H4 (cell line): ENCODE measurements at regions not wholly inside any gene's neighbourhood (a gene's known extent, or its start where the extent isn't known, plus 50 kb on each side); places are given as distances from the start of the nearest gene placed in this dataset.
"Not testable (repeated sequence)": the region's sequence is repeated elsewhere in the genome, so short reads cannot be mapped to it uniquely, and the experiment has no call there.

Source experiments
- DNase-seq: peaks from one replicate; pipeline ENCODE4 v3.0.0-alpha.2; 2015; ENCODE audit warnings: low spot score

GRCh38 chr11:29061452-29061851 is 953.3 kb downstream of the METTL15 start:
- no peak for DNase-seq

- DNase-seq: not testable (repeated sequence)
These were observed 948.3 kb downstream of the METTL15 start for GRCh38 chr11:29056487-29056886.

GRCh38 chr11:29051935-29052334 is 943.7 kb downstream of the METTL15 start:
- no peak for DNase-seq

GRCh38 chr11:29050962-29051361 is 942.8 kb downstream of the METTL15 start:
- not testable (repeated sequence) for DNase-seq

- no peak for DNase-seq
These were observed 932.3 kb downstream of the METTL15 start for GRCh38 chr11:29040489-29040888.

- DNase-seq: no peak
These were observed 924.4 kb downstream of the METTL15 start for GRCh38 chr11:29032384-29033149.

GRCh38 chr11:29029452-29029851 is 921.3 kb downstream of the METTL15 start:
- DNase-seq: no peak

GRCh38 chr11:29027436-29027835 is 919.2 kb downstream of the METTL15 start:
- no peak for DNase-seq

GRCh38 chr11:29026286-29026685 is 918.1 kb downstream of the METTL15 start:
- DNase-seq: no peak

- DNase-seq: no peak
These were observed 916.8 kb downstream of the METTL15 start for GRCh38 chr11:29025001-29025400.

GRCh38 chr11:29024386-29024785 is 916.2 kb downstream of the METTL15 start:
- DNase-seq: no peak

- DNase-seq: no peak
These were observed 915.6 kb downstream of the METTL15 start for GRCh38 chr11:29023761-29024160.

GRCh38 chr11:29022676-29023075 is 914.5 kb downstream of the METTL15 start:
- no peak for DNase-seq

- peak; percentile 69 for DNase-seq
These were observed 911.9 kb downstream of the METTL15 start for GRCh38 chr11:29019960-29020683.

GRCh38 chr11:29018631-29019030 is 910.4 kb downstream of the METTL15 start:
- peak; percentile 40 for DNase-seq

- DNase-seq: no peak
These were observed 909.8 kb downstream of the METTL15 start for GRCh38 chr11:29017941-29018340.

- DNase-seq: no peak
These were observed 904.3 kb downstream of the METTL15 start for GRCh38 chr11:29012507-29012906.

- no peak for DNase-seq
These were observed 901.2 kb downstream of the METTL15 start for GRCh38 chr11:29009426-29009825.

- no peak for DNase-seq
These were observed 900.3 kb downstream of the METTL15 start for GRCh38 chr11:29008481-29008880.

- DNase-seq: no peak
These were observed 898.5 kb downstream of the METTL15 start for GRCh38 chr11:29006668-29007067.

- DNase-seq: no peak
These were observed 897.3 kb downstream of the METTL15 start for GRCh38 chr11:29005401-29005980.

- no peak for DNase-seq
These were observed 894.6 kb downstream of the METTL15 start for GRCh38 chr11:29002816-29003215.

- no peak for DNase-seq
These were observed 891.4 kb downstream of the METTL15 start for GRCh38 chr11:28999620-29000019.
